ENCODE measurements at regions not wholly inside any gene's neighbourhood (a gene's known extent, or its start where the extent isn't known, plus 50 kb on each side); places are given as distances from the start of the nearest gene placed in this dataset.

DNA sequence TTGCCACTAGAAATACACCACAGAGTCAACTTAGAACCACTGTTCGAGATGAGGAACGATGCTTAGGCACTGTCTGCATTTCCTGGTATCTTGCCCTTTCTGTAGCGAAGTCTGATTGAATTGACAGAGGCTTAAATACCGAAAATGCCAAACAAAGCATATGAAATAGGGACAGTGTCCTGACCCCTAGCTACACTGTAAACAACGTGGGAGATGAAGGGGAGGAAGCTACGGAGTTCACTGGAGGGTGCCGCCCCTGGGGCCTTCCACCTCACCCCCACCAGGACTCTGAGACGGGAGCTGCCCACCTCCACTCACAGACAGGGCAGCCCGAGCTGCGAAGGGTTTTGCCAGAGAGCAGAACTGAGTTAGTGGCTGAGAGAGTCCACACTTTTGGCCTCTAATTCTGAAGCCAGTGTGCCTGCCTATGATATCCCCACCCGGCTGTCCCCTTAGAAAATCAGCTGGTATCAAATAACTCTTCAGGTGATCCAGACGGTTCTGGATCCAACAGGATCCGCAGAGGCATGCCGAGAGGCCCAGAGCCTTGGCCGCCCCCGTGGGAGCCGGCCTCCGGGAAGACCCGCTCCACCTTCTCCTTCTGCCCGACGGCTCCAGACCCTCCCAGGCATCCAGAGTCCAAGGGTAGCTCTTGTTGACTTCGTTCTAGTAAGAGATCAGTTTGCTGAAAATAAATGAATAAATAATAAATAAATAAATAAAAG is 230.7 kb upstream of the DIO3 start:
- TF ChIP-seq, protein P1, sequence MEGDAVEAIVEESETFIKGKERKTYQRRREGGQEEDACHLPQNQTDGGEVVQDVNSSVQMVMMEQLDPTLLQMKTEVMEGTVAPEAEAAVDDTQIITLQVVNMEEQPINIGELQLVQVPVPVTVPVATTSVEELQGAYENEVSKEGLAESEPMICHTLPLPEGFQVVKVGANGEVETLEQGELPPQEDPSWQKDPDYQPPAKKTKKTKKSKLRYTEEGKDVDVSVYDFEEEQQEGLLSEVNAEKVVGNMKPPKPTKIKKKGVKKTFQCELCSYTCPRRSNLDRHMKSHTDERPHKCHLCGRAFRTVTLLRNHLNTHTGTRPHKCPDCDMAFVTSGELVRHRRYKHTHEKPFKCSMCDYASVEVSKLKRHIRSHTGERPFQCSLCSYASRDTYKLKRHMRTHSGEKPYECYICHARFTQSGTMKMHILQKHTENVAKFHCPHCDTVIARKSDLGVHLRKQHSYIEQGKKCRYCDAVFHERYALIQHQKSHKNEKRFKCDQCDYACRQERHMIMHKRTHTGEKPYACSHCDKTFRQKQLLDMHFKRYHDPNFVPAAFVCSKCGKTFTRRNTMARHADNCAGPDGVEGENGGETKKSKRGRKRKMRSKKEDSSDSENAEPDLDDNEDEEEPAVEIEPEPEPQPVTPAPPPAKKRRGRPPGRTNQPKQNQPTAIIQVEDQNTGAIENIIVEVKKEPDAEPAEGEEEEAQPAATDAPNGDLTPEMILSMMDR (IDR thresholded peaks at IDR 0.05; ENCODE audit: insufficient read depth, low read length, missing control alignments): no peak
- CTCF ChIA-PET: no interaction called here
- no peak for DNase-seq (ENCODE audit: low read depth, low spot score)
- POLR2A ChIA-PET: interaction anchor here (0.6 kb wide), 1 partner anchor 144 kb away, joined by 3 read pairs; no protein-coding TSS in a partner anchor
- no peak overlapping the region for H3K4me3 ChIP-seq (ENCODE audit: low read depth, low read length)

DNA sequence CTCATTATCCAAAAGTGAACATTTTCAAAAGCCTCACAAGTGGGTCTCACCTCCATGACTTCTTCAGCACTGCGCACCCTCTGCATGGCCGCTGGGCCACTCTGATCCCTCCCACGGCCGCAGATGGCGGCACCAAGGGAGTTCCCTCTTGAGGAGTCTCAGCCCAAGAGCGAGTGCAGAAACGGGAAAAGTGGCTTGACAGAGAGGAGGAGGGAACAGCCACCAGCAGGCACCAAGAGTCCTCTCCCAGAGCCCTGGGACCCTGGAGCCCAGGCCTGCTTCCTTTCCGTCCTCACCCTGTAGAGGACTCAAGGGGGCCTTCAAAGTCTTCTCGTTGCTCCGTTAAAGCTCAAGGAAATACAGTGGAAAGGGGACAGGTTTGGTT is 230.2 kb upstream of the DIO3 start:
- ChIA-PET POLR2A (interaction anchor here (0.6 kb wide), 1 partner anchor 144 kb away, joined by 3 read pairs; no protein-coding TSS in a partner anchor), CTCF (no interaction called here)
- TF ChIP-seq, protein P1 (IDR thresholded peaks at IDR 0.05; ENCODE audit: insufficient read depth, low read length, missing control alignments): no peak
- DNase-seq (ENCODE audit: low read depth, low spot score): no peak
- no peak overlapping the region for H3K4me3 ChIP-seq (ENCODE audit: low read depth, low read length)

DNA sequence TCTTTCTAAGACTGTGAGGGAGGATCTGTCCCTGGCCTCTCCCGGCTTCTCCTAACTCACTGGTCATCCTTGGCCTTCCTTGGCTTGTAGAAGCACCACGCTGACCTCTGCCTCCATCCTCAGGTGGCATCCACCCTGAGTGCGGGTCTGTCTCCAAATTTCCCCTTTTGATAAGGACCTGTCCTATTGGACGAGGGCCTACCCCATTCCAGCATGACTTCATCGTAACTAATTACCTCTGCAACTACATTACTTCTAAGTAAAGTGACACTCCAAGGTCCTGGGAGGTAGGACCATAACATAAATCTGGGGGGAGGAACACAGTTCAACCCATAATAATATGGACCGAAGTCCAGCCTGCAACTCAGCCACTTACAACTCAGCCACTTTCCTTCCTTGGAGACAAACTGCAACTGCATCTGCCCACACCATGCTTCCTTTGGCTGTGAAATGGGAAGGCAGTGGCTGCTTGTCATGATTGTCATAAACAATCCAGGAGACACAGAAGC is 229.6 kb upstream of the DIO3 start:
- ChIA-PET CTCF (no interaction called here), POLR2A (no interaction called here)
- H3K4me3 ChIP-seq (ENCODE audit: low read depth, low read length): no peak overlapping the region
- TF ChIP-seq, protein P1 (IDR thresholded peaks at IDR 0.05; ENCODE audit: insufficient read depth, low read length, missing control alignments): no peak
- DNase-seq (ENCODE audit: low read depth, low spot score): no peak

DNA sequence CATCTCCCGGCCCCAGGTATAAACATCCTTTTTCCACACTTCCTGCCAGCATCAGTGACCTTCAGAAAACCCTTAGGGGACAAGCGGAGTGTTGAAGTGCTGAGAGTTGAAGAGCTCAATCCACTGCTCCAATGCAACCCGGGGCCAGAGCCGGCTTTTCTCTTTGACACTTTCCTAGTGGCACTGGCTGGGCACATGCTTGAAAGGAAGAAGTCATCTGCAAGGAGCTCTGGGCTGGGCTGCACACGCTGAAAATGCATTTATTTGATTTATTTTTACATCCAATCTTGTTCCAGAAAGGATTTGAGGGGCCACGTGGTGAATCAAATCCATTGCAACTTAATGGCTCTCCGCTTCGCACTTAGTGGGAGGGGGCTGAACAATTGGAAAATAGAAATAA is 229.0 kb upstream of the DIO3 start:
- POLR2A ChIA-PET: no interaction called here

DNA sequence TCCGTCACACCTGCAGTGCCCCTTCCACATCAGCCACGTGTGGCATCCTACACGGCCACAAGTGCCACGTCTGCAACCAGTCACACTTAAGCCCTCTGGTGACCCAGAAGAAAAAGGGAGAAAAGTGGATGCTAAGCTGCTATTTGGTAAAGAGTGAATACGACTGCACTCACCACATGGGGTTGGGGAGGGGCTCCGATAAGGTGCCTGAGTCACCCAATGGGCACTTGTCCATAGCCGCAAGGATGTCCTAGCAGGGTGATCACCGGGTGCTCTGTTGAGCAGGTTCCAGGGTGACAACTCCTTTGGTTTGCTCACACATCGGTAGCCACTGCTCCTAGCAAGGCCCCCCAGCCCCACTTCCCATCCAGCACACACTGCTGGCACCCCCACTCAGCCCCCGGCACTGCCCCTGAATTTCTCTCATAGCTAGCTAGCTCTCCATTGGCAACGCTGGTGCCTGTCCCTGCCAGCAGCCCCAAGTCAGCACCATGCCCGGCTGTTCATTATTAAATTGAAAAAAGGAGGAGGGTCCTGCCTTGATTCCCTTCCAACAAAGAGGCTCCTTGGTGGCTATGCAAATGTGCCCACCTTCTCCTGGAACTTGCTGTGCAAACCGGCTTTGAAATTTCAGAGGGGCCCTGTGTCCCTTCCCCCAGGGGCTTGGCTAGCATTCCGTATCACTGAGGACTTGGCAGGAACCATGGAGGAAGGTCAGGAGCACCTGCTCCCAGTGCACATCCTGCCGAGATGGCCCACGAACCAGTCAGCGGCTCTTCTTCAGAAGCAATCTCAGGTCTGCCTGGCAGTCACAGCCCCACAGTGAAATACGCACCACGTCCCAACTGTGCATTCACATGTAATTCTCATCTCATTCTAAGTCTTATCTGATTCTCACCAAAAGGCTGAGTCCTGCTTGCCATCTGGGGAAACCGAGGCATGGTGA is 227.7 kb upstream of the DIO3 start:
- TF ChIP-seq, protein P1 (IDR thresholded peaks at IDR 0.05; ENCODE audit: insufficient read depth, low read length, missing control alignments): no peak

More for the DNA sequence above, 229.0 kb upstream of the DIO3 start:
- TF ChIP-seq, protein P1 (IDR thresholded peaks at IDR 0.05; ENCODE audit: insufficient read depth, low read length, missing control alignments): no peak
- DNase-seq (ENCODE audit: low read depth, low spot score): no peak
- CTCF ChIA-PET: no interaction called here
- no peak overlapping the region for H3K4me3 ChIP-seq (ENCODE audit: low read depth, low read length)

DNA sequence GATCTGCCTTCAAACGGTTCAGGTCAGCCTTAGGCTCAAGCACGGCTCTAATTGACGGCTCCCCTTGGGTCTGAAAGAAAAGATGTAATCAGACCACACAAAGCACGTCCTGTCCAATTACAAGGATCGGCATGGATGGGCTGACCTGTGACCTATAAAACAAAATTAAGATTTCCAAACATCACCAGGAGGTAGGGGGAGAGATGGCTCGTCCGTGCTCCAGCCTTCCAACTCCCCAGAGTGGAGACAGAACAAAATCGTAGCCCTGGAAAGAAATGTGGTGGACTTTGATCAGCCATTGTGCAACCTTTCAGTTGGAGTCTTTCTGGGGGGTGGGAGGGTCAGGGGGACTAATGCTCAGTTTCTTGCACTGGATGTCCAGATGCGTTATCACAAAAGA is 226.6 kb upstream of the DIO3 start:
- CTCF ChIA-PET: no interaction called here
- POLR2A ChIA-PET: no interaction called here
- H3K4me3 ChIP-seq (ENCODE audit: low read depth, low read length): no peak overlapping the region
- DNase-seq (ENCODE audit: low read depth, low spot score): no peak
- TF ChIP-seq, protein P1 (IDR thresholded peaks at IDR 0.05; ENCODE audit: insufficient read depth, low read length, missing control alignments): no peak

More for the DNA sequence above, 227.7 kb upstream of the DIO3 start:
- CTCF ChIA-PET: no interaction called here
- no peak for DNase-seq (ENCODE audit: low read depth, low spot score)
- no peak overlapping the region for H3K4me3 ChIP-seq (ENCODE audit: low read depth, low read length)
- POLR2A ChIA-PET: no interaction called here

Measured in AG04449 (cell line).